ENCODE measurements at regions not wholly inside any gene's neighbourhood (a gene's known extent, or its start where the extent isn't known, plus 50 kb on each side); places are given as distances from the start of the nearest gene placed in this dataset.

DNA sequence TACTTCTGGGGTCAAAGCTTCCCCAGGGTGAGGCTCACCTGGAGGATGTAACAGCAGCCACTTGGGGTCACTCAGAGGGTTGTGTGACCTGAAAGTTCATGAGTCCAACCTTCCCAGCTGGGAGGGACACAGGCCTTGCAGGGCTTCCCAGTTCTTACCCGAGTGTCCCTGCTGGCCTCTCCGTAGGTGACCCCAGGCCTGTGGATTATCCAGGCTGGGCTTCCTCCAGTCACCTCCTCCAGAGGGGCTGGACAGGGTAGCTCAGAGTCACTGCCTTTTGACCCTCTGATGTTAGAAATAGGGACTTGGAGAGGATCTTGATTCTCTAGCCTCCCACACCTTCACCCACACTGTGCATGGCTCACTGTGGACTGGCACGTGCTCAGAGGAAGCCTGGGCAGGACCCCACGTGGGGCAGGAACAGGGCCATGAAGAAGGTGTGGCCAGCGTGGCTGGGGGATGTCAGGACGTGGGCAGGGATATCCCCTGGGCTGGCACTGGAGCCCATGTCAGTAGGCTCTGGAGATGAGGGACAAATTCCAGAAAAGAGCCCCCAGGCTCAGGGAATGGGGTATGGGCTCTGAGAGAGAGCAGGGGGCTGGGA lies 131.8 kb downstream of the ACTL8 start:
- TF ChIP-seq EZH2 (IDR thresholded peaks at IDR 0.05) (no peak), POLR2AphosphoS5 (IDR thresholded peaks at IDR 0.05; ENCODE audit: borderline replicate concordance, low read depth, low read length) (no peak)
